ENCODE measurements at regions not wholly inside any gene's neighbourhood (a gene's known extent, or its start where the extent isn't known, plus 50 kb on each side); places are given as distances from the start of the nearest gene placed in this dataset.

DNA sequence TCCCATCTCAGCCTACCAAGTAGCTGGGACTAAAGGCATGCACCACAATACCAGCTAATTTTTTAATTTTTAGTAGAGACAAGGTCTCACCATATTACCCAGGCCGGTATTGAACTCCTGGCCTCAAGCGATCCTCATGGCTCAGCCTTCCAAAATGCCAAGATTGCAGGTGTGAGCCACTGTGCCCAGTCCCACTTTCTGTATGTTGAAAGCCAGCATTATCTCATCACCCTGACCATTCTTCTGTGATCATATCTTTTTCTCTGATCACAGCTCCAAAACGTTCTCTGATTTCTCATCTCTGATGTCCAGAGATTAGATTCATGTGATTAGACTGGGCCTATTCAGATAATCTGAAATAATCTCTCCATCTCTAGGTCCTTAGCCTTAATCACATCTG lies 337.7 kb downstream of the TPBG start:
- TF ChIP-seq, protein P1, sequence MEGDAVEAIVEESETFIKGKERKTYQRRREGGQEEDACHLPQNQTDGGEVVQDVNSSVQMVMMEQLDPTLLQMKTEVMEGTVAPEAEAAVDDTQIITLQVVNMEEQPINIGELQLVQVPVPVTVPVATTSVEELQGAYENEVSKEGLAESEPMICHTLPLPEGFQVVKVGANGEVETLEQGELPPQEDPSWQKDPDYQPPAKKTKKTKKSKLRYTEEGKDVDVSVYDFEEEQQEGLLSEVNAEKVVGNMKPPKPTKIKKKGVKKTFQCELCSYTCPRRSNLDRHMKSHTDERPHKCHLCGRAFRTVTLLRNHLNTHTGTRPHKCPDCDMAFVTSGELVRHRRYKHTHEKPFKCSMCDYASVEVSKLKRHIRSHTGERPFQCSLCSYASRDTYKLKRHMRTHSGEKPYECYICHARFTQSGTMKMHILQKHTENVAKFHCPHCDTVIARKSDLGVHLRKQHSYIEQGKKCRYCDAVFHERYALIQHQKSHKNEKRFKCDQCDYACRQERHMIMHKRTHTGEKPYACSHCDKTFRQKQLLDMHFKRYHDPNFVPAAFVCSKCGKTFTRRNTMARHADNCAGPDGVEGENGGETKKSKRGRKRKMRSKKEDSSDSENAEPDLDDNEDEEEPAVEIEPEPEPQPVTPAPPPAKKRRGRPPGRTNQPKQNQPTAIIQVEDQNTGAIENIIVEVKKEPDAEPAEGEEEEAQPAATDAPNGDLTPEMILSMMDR (IDR thresholded peaks at IDR 0.05; ENCODE audit: insufficient read depth, low read depth, low read length), result no peak
- no peak for TF ChIP-seq EZH2 (IDR thresholded peaks at IDR 0.05; ENCODE audit: insufficient read depth, low read length)
- Histone ChIP-seq H3K4me3 (ENCODE audit: insufficient read depth, low read depth, low read length) (no peak overlapping the region), H2AFZ (ENCODE audit: low read depth, low read length) (no peak overlapping the region), H3K9me3 (ENCODE audit: insufficient read depth, low read depth, low read length) (no peaks in the 10 kb centered on the region), H3K79me2 (ENCODE audit: insufficient read depth, low read length) (no peaks in the 10 kb centered on the region), H3K36me3 (ENCODE audit: insufficient read depth, low read length) (no peaks in the 10 kb centered on the region), H3K4me1 (ENCODE audit: insufficient read depth, low read length) (no peaks in the 10 kb centered on the region), H3K9ac (ENCODE audit: low read length) (no peak overlapping the region), H4K20me1 (ENCODE audit: insufficient read depth, low read length) (no peaks in the 10 kb centered on the region), H3K27me3 (ENCODE audit: insufficient read depth, low read length) (no peaks in the 10 kb centered on the region), H3K4me2 (ENCODE audit: low read length) (no peak overlapping the region), H3K27ac (ENCODE audit: low read depth, low read length) (no peak overlapping the region)
- DNase-seq (ENCODE audit: low read depth), result no peak
- Mint-ChIP-seq H3K9me3 (ENCODE audit: unreplicated experiment) (peaks cover 3% of the 10 kb centered on the region), H3K4me3 (ENCODE audit: unreplicated experiment) (no peak overlapping the region), H3K27ac (ENCODE audit: unreplicated experiment) (no peak overlapping the region), H3K4me1 (ENCODE audit: low read depth, unreplicated experiment) (no peaks in the 10 kb centered on the region), H3K36me3 (ENCODE audit: low read depth, unreplicated experiment) (no peaks in the 10 kb centered on the region), H3K27me3 (ENCODE audit: low read depth, unreplicated experiment) (no peaks in the 10 kb centered on the region)
- no peak for FAIRE-seq

DNA sequence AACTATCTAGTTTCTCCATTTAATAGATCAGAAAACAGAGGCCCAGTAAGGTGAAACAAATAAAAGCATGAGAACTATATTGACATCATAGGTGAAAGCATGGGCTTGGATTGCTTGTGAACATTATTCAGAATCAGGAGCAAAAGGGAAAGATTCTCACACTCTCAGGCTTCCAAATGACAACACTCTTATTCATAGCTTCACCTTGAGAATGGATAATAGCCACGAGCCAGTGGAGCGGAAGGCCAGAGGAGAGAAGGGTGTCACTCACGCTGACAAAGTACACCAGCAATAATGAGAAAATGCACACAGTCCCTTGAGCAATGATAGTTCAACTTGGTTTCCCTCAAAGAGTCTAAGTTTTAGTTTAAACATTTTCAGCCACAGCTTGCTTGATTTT lies 339.0 kb downstream of the TPBG start:
- H2AFZ ChIP-seq (ENCODE audit: low read depth, low read length), result no peak overlapping the region
- Mint-ChIP-seq H3K4me3 (ENCODE audit: unreplicated experiment) (no peak overlapping the region), H3K9me3 (ENCODE audit: unreplicated experiment) (peaks cover 3% of the 10 kb centered on the region), H3K36me3 (ENCODE audit: low read depth, unreplicated experiment) (no peaks in the 10 kb centered on the region), H3K4me1 (ENCODE audit: low read depth, unreplicated experiment) (no peaks in the 10 kb centered on the region), H3K27me3 (ENCODE audit: low read depth, unreplicated experiment) (no peaks in the 10 kb centered on the region), H3K27ac (ENCODE audit: unreplicated experiment) (no peak overlapping the region)
- H3K27ac ChIP-seq (ENCODE audit: low read depth, low read length), result no peak overlapping the region
- H3K4me2 ChIP-seq (ENCODE audit: low read length), result no peak overlapping the region
- H3K36me3 ChIP-seq (ENCODE audit: insufficient read depth, low read length), result no peaks in the 10 kb centered on the region
- no peaks in the 10 kb centered on the region for H3K4me1 ChIP-seq (ENCODE audit: insufficient read depth, low read length)
- H3K9me3 ChIP-seq (ENCODE audit: insufficient read depth, low read depth, low read length), result no peaks in the 10 kb centered on the region
- H3K4me3 ChIP-seq (ENCODE audit: insufficient read depth, low read depth, low read length), result no peak overlapping the region
- DNase-seq (ENCODE audit: low read depth), result no peak
- no peaks in the 10 kb centered on the region for H3K79me2 ChIP-seq (ENCODE audit: insufficient read depth, low read length)
- H3K27me3 ChIP-seq (ENCODE audit: insufficient read depth, low read length), result no peaks in the 10 kb centered on the region
- H3K9ac ChIP-seq (ENCODE audit: low read length), result no peak overlapping the region
- FAIRE-seq, result no peak
- TF ChIP-seq, protein P1 (IDR thresholded peaks at IDR 0.05; ENCODE audit: insufficient read depth, low read depth, low read length), result no peak
- no peak for TF ChIP-seq EZH2 (IDR thresholded peaks at IDR 0.05; ENCODE audit: insufficient read depth, low read length)
- H4K20me1 ChIP-seq (ENCODE audit: insufficient read depth, low read length), result no peaks in the 10 kb centered on the region

DNA sequence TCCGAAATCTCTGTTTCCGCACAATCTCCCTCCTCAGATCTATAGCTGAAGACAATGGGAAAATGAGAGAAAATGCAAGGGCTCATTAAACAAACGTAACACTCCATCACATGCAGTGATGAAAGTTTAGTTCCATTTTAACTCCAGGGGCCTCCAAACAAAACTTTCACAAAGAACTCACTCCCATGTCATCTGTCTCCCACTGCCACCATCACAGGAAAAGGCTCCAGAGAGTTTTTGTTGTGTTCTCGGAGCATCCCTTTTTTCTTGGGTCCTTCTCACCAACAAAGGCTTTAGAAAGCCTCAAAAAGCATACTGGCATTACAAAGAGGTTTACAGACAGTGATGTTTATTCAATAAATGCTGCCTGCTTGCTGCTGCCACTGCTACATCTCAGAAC lies 339.6 kb downstream of the TPBG start:
- Mint-ChIP-seq H3K4me3 (ENCODE audit: unreplicated experiment) (no peak overlapping the region), H3K36me3 (ENCODE audit: low read depth, unreplicated experiment) (no peaks in the 10 kb centered on the region), H3K4me1 (ENCODE audit: low read depth, unreplicated experiment) (no peaks in the 10 kb centered on the region), H3K9me3 (ENCODE audit: unreplicated experiment) (peaks cover 3% of the 10 kb centered on the region), H3K27ac (ENCODE audit: unreplicated experiment) (no peak overlapping the region), H3K27me3 (ENCODE audit: low read depth, unreplicated experiment) (no peaks in the 10 kb centered on the region)
- H3K27me3 ChIP-seq (ENCODE audit: insufficient read depth, low read length), result no peaks in the 10 kb centered on the region
- no peak overlapping the region for H3K9ac ChIP-seq (ENCODE audit: low read length)
- no peak overlapping the region for H3K4me2 ChIP-seq (ENCODE audit: low read length)
- H2AFZ ChIP-seq (ENCODE audit: low read depth, low read length), result no peak overlapping the region
- H3K79me2 ChIP-seq (ENCODE audit: insufficient read depth, low read length), result no peaks in the 10 kb centered on the region
- no peak overlapping the region for H3K27ac ChIP-seq (ENCODE audit: low read depth, low read length)
- H4K20me1 ChIP-seq (ENCODE audit: insufficient read depth, low read length), result no peaks in the 10 kb centered on the region
- no peak overlapping the region for H3K4me3 ChIP-seq (ENCODE audit: insufficient read depth, low read depth, low read length)
- H3K36me3 ChIP-seq (ENCODE audit: insufficient read depth, low read length), result no peaks in the 10 kb centered on the region
- no peaks in the 10 kb centered on the region for H3K4me1 ChIP-seq (ENCODE audit: insufficient read depth, low read length)
- DNase-seq (ENCODE audit: low read depth) (no peak), FAIRE-seq (no peak)
- no peaks in the 10 kb centered on the region for H3K9me3 ChIP-seq (ENCODE audit: insufficient read depth, low read depth, low read length)
- TF ChIP-seq, protein P1 (IDR thresholded peaks at IDR 0.05; ENCODE audit: insufficient read depth, low read depth, low read length), result no peak
- no peak for TF ChIP-seq EZH2 (IDR thresholded peaks at IDR 0.05; ENCODE audit: insufficient read depth, low read length)
